Pancreas (tissue), 10 donors: ENCODE measurements at regions not wholly inside any gene's neighbourhood (a gene's known extent, or its start where the extent isn't known, plus 50 kb on each side); places are given as distances from the start of the nearest gene placed in this dataset.

Experiments used
- ATAC-seq, 4 donors: fragments of 200-7000 bp; cut with Tn5 transposase; one replicate each; pipeline versions ENCODE4 v1.8.0 to v1.9.1; 2020; ENCODE audit warnings: mild to moderate bottlenecking in 4 of 4, moderate library complexity in 4 of 4
- DNase-seq, 6 donors: peaks; one replicate each; pipeline ENCODE4 v3.0.0-alpha.2; 2020
- FAIRE-seq: peaks from 2 replicates; lab custom pipeline; 2012; peaks lifted over from hg19 to GRCh38; lab: Jason Lieb, UNC
- H3K27ac ChIP-seq, 4 donors: fragments of 200-600 bp; sonication (generic); 1 replicate in 3 of 4; 2 replicates in 1 of 4; pipeline versions ENCODE4 v1.5.0 to v1.8.0; 2020
- H3K27me3 ChIP-seq, 4 donors: fragments of 200-600 bp; one replicate each; pipeline ENCODE4 v1.8.0; 2021
- H3K36me3 ChIP-seq, 3 donors: fragments of 200-600 bp; sonication (generic) in 1 of 3; one replicate each; pipeline versions ENCODE4 v1.5.0 to v1.8.0; 2020 to 2021
- H3K4me1 ChIP-seq, 3 donors: fragments of 200-600 bp; one replicate each; pipeline ENCODE4 v1.8.0; 2021
- H3K4me3 ChIP-seq, 4 donors: fragments of 200-600 bp; sonication (generic) in 2 of 4; one replicate each; pipeline versions ENCODE4 v1.5.0 to v1.8.0; 2020 to 2021
- H3K9me3 ChIP-seq, 4 donors: fragments of 200-600 bp; one replicate each; pipeline ENCODE4 v1.8.0; 2021
- WGBS, 2 donors: extraction: QIAGEN DNeasy Blood & Tissue Kit; methylation state at CpG; one replicate each; pipeline ENCODE4 v1.1.7; 2013; 5-methylcytosine and 5-hydroxymethylcytosine counted together
- intact Hi-C, 3 donors: fragments of 100-400 bp; cut with DNase I; formaldehyde crosslinking; loops; one replicate each; pipeline versions ENCODE4 v1.11.1 to v1.14.2; 2022
- TF ChIP-seq, protein P1 (sequence below), 4 donors: fragments of 200-600 bp; sonication (generic) in 3 of 4; IDR thresholded peaks; one replicate each; pipeline versions ENCODE4 v1.5.0 to v1.8.0; 2021; ENCODE audit warnings: antibody characterized with exemption in 4 of 4
- donor health status: healthy with polysubstance abuse.
- donor health status: DM: no; HTN: no; CAD: no; lungs with moderate emphysema.
- donor health status: DM: no; HTN: no; CAD: no.
- donor health status: control.
- donor health status: control.
- donor health status: Bipolar disorder and iron deficiency.
- donor health status: DM: yes; HTN: yes; CAD: no.
- donor health status: DM: no; HTN: no; CAD: no.
- donor health status: DM: no; HTN: no; CAD: no.
- donor health status: DM: yes; HTN: yes; CAD: no.

DNA sequence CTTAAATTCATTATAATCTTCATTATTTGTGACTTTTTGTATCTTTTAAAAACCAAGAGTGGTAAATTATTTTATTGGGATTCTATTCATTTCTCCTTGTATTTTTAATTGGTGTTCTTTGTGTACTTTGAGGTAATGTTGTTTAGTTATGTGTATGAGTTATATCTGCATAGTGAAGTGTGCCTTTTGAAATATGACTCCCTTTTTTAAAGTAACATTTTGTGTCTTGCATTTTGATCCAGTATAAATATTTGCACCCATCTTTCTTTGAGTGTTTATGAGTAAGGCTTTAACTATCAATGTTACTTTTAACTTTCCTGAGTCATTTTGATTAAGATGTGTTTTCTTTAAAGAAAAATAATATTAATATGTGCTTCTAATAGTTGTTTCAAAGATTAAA, 90.0 kb upstream of the MYOCD start:
- peak; percentile 59 for FAIRE-seq
- no peak for ATAC-seq
- H3K36me3 ChIP-seq = no peaks in the 10 kb centered on the region

DNA sequence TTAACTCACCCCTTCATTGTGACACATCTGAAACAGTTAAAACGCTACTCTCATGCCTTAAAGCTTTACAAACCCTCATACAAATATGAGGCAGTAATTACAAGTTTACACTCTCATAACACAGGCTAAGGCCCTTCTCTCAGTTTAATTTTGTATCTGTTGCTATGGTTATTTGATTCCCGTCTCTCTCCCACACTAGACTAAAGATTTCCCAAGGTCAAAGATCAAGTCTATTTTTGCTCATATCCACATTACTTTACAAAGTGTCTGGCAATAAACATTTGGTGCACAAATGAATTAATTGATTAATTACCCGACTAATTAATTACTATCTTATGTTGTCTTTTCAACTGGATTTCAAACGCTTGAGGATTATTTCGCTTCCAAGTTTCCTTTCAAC, 86.4 kb upstream of the MYOCD start:
- ATAC-seq (no peak), FAIRE-seq (no peak), DNase-seq (no peak)
- H3K4me3 ChIP-seq = no peak overlapping the region
- H3K27ac ChIP-seq = no peak overlapping the region
- H3K27me3 ChIP-seq = peaks cover 0 to 6% (median 0%) of the 10 kb centered on the region in 4 donors
- no peaks in the 10 kb centered on the region for H3K9me3 ChIP-seq
- H3K4me1 ChIP-seq = peaks cover 0 to 8% (median 0%) of the 10 kb centered on the region in 3 donors
- no peaks in the 10 kb centered on the region for H3K36me3 ChIP-seq
- TF ChIP-seq, protein P1, sequence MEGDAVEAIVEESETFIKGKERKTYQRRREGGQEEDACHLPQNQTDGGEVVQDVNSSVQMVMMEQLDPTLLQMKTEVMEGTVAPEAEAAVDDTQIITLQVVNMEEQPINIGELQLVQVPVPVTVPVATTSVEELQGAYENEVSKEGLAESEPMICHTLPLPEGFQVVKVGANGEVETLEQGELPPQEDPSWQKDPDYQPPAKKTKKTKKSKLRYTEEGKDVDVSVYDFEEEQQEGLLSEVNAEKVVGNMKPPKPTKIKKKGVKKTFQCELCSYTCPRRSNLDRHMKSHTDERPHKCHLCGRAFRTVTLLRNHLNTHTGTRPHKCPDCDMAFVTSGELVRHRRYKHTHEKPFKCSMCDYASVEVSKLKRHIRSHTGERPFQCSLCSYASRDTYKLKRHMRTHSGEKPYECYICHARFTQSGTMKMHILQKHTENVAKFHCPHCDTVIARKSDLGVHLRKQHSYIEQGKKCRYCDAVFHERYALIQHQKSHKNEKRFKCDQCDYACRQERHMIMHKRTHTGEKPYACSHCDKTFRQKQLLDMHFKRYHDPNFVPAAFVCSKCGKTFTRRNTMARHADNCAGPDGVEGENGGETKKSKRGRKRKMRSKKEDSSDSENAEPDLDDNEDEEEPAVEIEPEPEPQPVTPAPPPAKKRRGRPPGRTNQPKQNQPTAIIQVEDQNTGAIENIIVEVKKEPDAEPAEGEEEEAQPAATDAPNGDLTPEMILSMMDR (IDR thresholded peaks at IDR 0.05) = no peak
- intact Hi-C loops = no loop called here
- 27 to 28% methylated on average over 5 of the region's 5 CpGs for WGBS, 2 donors

More for the DNA sequence above, 90.0 kb upstream of the MYOCD start:
- Histone ChIP-seq H3K4me3 (no peak overlapping the region), H3K27ac (no peak overlapping the region), H3K27me3 (peaks cover 0 to 6% (median 0%) of the 10 kb centered on the region in 4 donors), H3K4me1 (peaks cover 0 to 8% (median 0%) of the 10 kb centered on the region in 3 donors), H3K9me3 (no peaks in the 10 kb centered on the region)
- intact Hi-C loops = no loop called here
- TF ChIP-seq, protein P1 (IDR thresholded peaks at IDR 0.05) = no peak
- no peak for DNase-seq

DNA sequence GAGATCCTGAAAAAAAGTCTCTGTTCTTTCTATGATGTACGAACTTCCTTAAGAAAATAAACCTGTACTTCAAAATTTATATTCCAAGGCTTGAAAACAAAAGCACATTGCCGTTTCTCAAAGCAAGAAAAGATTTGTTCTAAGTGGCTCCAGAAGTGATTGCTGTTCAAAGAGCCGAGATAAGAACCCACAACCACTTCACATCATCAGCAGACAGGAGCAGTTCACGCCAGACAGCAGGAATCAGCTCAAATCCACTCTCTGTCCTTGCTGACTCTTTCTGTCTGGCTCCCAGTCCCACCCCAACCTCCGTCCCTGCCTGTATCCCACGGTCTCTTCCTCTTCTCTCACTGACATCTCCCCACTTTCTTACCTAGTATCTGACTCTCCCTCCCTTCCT, 85.0 kb upstream of the MYOCD start:
- H3K4me3 ChIP-seq = no peak overlapping the region
- ATAC-seq (no peak), FAIRE-seq (no peak), DNase-seq (no peak)
- TF ChIP-seq, protein P1 (IDR thresholded peaks at IDR 0.05) = no peak
- peaks cover 0 to 2% (median 0%) of the 10 kb centered on the region in 4 donors for H3K27me3 ChIP-seq
- intact Hi-C loops = no loop called here
- no peaks in the 10 kb centered on the region for H3K9me3 ChIP-seq
- WGBS, 2 donors = 44 to 45% methylated on average over 6 of the region's 6 CpGs
- no peak overlapping the region for H3K27ac ChIP-seq
- H3K36me3 ChIP-seq = no peaks in the 10 kb centered on the region
- H3K4me1 ChIP-seq = peaks cover 0 to 8% (median 0%) of the 10 kb centered on the region in 3 donors

DNA sequence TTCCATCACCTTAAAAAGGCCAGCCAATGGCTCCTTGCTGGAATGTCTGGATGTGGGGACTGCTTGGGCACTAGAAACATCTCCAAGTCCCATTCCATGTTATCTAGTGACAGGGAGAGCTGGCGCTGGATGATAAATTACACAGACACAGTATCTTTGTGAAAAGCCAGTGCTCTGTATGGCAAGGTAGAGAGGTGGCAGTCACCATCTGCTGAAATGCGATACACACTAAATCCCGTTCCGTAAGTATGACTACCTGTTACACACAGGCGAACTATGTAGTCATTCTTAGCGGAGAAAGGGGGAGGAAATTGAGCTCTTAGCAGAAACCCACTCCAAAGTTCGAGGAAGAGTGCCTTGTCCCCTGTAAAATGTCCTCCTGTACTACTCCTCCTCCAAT, 81.0 kb upstream of the MYOCD start:
- no peak overlapping the region for H3K4me3 ChIP-seq
- DNase-seq (no peak), ATAC-seq (no peak), FAIRE-seq (no peak)
- no peaks in the 10 kb centered on the region for H3K9me3 ChIP-seq
- no peak overlapping the region for H3K27ac ChIP-seq
- H3K27me3 ChIP-seq = no peaks in the 10 kb centered on the region
- TF ChIP-seq, protein P1 (IDR thresholded peaks at IDR 0.05) = no peak
- H3K36me3 ChIP-seq = no peaks in the 10 kb centered on the region
- intact Hi-C loops = no loop called here
- WGBS, 2 donors = 60 to 68% methylated on average over 7 of the region's 7 CpGs
- peaks cover 0 to under 1% (median 0%) of the 10 kb centered on the region in 3 donors for H3K4me1 ChIP-seq

DNA sequence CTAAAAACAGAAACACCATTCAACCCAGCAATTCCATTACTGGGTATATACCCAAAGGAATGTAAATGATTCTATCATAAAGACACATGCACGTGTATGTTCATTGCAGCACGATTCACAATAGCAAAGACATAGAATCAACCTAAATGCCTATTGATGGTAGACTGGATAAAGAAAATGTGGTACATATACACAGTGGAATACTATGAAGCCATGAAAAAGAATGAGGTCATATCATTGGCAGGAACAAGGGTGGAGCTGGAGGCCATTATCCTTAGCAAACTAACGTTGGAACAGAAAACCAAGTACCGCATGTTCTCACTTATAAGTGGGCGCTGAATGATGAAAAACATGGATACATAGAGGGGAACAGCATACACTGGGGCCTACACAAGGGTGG, 77.2 kb upstream of the MYOCD start:
- no peaks in the 10 kb centered on the region for H3K9me3 ChIP-seq
- no peak for DNase-seq
- 78 to 88% methylated on average over 5 of the region's 5 CpGs for WGBS, 2 donors

More for the DNA sequence above, 77.2 kb upstream of the MYOCD start:
- TF ChIP-seq, protein P1 (IDR thresholded peaks at IDR 0.05) = no peak
- no peaks in the 10 kb centered on the region for H3K27me3 ChIP-seq
- FAIRE-seq = no peak
- intact Hi-C loops = no loop called here
- no peak for ATAC-seq
- no peaks in the 10 kb centered on the region for H3K36me3 ChIP-seq
- no peaks in the 10 kb centered on the region for H3K4me1 ChIP-seq
- no peak overlapping the region for H3K27ac ChIP-seq
- no peak overlapping the region for H3K4me3 ChIP-seq
